HEK293 (cell line): ENCODE measurements at regions not wholly inside any gene's neighbourhood (a gene's known extent, or its start where the extent isn't known, plus 50 kb on each side); places are given as distances from the start of the nearest gene placed in this dataset.

Source experiments
- CTCF ChIA-PET: fragments of 350-600 bp; formaldehyde crosslinking; extraction: SDS; loops from one replicate; lab custom pipeline; 2021; ENCODE audit warnings: antibody characterized with exemption; lab: Yijun Ruan, JAX
- POLR2A ChIA-PET: fragments of 300-600 bp; formaldehyde crosslinking; extraction: SDS; loops from one replicate; lab custom pipeline; 2020; ENCODE audit warnings: antibody characterized with exemption, inconsistent platforms; lab: Yijun Ruan, JAX
- H3K27ac ChIP-seq: fragments of 200-500 bp; sonication (Bioruptor generic); 2 replicates; pipeline ENCODE4 v1.5.1; 2014; ENCODE audit warnings: low read depth, low read length, control low read depth, inconsistent platforms; ENCODE audit errors: extremely low read depth
- H3K36me3 ChIP-seq, 2 experiments: fragments of 200-500 bp in 1 of 2; sonication (Bioruptor generic) in 1 of 2; 1 replicate in 1 of 2; 2 replicates in 1 of 2; pipeline ENCODE4 v1.5.1; 2014 to 2017; ENCODE audit warnings: inconsistent platforms in 2 of 2, low read length in 2 of 2; ENCODE audit not compliant: control insufficient read depth in 2 of 2, insufficient read depth in 1 of 2
- H3K4me1 ChIP-seq: fragments of 200-500 bp; sonication (Bioruptor generic); 2 replicates; pipeline ENCODE4 v1.5.1; 2014; ENCODE audit warnings: mild to moderate bottlenecking, low read length, inconsistent platforms; ENCODE audit not compliant: control insufficient read depth, insufficient read depth
- H3K4me3 ChIP-seq: 2 replicates; pipeline ENCODE4 v1.5.1; 2011; ENCODE audit warnings: low read depth, mild to moderate bottlenecking, control low read depth, low read length, moderate library complexity
- H3K9me3 ChIP-seq: fragments of 200-500 bp; sonication (Bioruptor generic); 2 replicates; pipeline ENCODE4 v1.5.1; 2014; ENCODE audit warnings: low read depth, low read length, inconsistent platforms; ENCODE audit not compliant: control insufficient read depth, insufficient read depth
- KLF7 ChIP-seq: fragments of 450-650 bp; formaldehyde crosslinking; IDR thresholded peaks from 2 replicates; pipeline ENCODE4 v1.5.1; 2016; ENCODE audit warnings: missing biosample characterization, missing genetic modification characterization, borderline replicate concordance
- MEIS1 ChIP-seq: sonication (generic); formaldehyde crosslinking; IDR thresholded peaks from 2 replicates; pipeline ENCODE4 v1.8.1; 2022; ENCODE audit warnings: missing genetic modification reagents, mild to moderate bottlenecking, borderline replicate concordance
- MZF1 ChIP-seq: fragments of 450-650 bp; formaldehyde crosslinking; IDR thresholded peaks from 2 replicates; pipeline ENCODE4 v1.5.1; 2017; ENCODE audit warnings: missing biosample characterization, missing genetic modification characterization, borderline replicate concordance
- ZFP3 ChIP-seq: fragments of 450-650 bp; formaldehyde crosslinking; IDR thresholded peaks from 2 replicates; pipeline ENCODE4 v1.5.1; 2016; ENCODE audit warnings: low read depth, missing biosample characterization, missing genetic modification characterization
- ZFP69B ChIP-seq: fragments of 450-650 bp; formaldehyde crosslinking; IDR thresholded peaks from 2 replicates; pipeline ENCODE4 v1.5.1; 2016; ENCODE audit warnings: missing biosample characterization, missing genetic modification characterization
- ZNF114 ChIP-seq: fragments of 450-650 bp; formaldehyde crosslinking; IDR thresholded peaks from 2 replicates; pipeline ENCODE4 v1.5.0; 2017; ENCODE audit warnings: missing biosample characterization, missing genetic modification characterization
- ZNF132 ChIP-seq: fragments of 450-650 bp; formaldehyde crosslinking; IDR thresholded peaks from 2 replicates; pipeline ENCODE4 v1.5.1; 2017; ENCODE audit warnings: missing biosample characterization, missing genetic modification characterization, borderline replicate concordance
- ZNF19 ChIP-seq: fragments of 450-650 bp; formaldehyde crosslinking; IDR thresholded peaks from 2 replicates; pipeline ENCODE4; 2016; ENCODE audit warnings: missing biosample characterization, missing genetic modification characterization, low read depth
- ZNF2 ChIP-seq: fragments of 450-650 bp; formaldehyde crosslinking; IDR thresholded peaks from 2 replicates; pipeline ENCODE4 v1.5.1; 2016; ENCODE audit warnings: missing biosample characterization, missing genetic modification characterization
- ZNF324 ChIP-seq: fragments of 450-650 bp; formaldehyde crosslinking; IDR thresholded peaks from 2 replicates; pipeline ENCODE4 v1.5.1; 2016; ENCODE audit warnings: missing biosample characterization, missing genetic modification characterization
- ZNF394 ChIP-seq: fragments of 450-650 bp; formaldehyde crosslinking; IDR thresholded peaks from 2 replicates; pipeline ENCODE4 v1.5.1; 2016; ENCODE audit warnings: missing biosample characterization, missing genetic modification characterization, mild to moderate bottlenecking, moderate library complexity, borderline replicate concordance
- ZNF501 ChIP-seq: fragments of 450-650 bp; formaldehyde crosslinking; IDR thresholded peaks from 2 replicates; pipeline ENCODE4 v1.5.1; 2016; ENCODE audit warnings: missing biosample characterization, missing genetic modification characterization
- ZNF558 ChIP-seq: fragments of 450-650 bp; formaldehyde crosslinking; IDR thresholded peaks from 2 replicates; pipeline ENCODE4 v1.5.1; 2016; ENCODE audit warnings: missing biosample characterization, missing genetic modification characterization
- ZNF560 ChIP-seq: fragments of 450-650 bp; formaldehyde crosslinking; IDR thresholded peaks from 2 replicates; pipeline ENCODE4 v1.5.1; 2017; ENCODE audit warnings: missing biosample characterization, missing genetic modification characterization, borderline replicate concordance
- ZNF571 ChIP-seq: fragments of 450-650 bp; formaldehyde crosslinking; IDR thresholded peaks from 2 replicates; pipeline ENCODE4 v1.5.0; 2017; ENCODE audit warnings: missing biosample characterization, missing genetic modification characterization
- ZNF596 ChIP-seq: fragments of 450-650 bp; IDR thresholded peaks from 2 replicates; pipeline ENCODE4 v1.5.0; 2018; ENCODE audit warnings: missing biosample characterization, mild to moderate bottlenecking, missing genetic modification characterization, moderate library complexity
- ZNF658 ChIP-seq: fragments of 450-650 bp; formaldehyde crosslinking; IDR thresholded peaks from 2 replicates; pipeline ENCODE4; 2016; ENCODE audit warnings: missing biosample characterization, missing genetic modification characterization
- ZNF660 ChIP-seq: fragments of 450-650 bp; IDR thresholded peaks from 2 replicates; pipeline ENCODE4 v1.5.1; 2018; ENCODE audit warnings: missing biosample characterization, mild to moderate bottlenecking, missing genetic modification characterization
- ZNF677 ChIP-seq: fragments of 450-650 bp; IDR thresholded peaks from 2 replicates; pipeline ENCODE4 v1.5.0; 2018; ENCODE audit warnings: missing biosample characterization, mild to moderate bottlenecking, missing genetic modification characterization, moderate library complexity
- ZNF701 ChIP-seq: fragments of 450-650 bp; formaldehyde crosslinking; IDR thresholded peaks from 2 replicates; pipeline ENCODE4 v1.5.1; 2016; ENCODE audit warnings: missing biosample characterization, missing genetic modification characterization
- ZSCAN30 ChIP-seq: fragments of 450-650 bp; IDR thresholded peaks from 2 replicates; pipeline ENCODE4 v1.5.1; 2018; ENCODE audit warnings: missing biosample characterization, mild to moderate bottlenecking, missing genetic modification characterization, moderate library complexity
- TF ChIP-seq, protein P1 (sequence below): fragments of 450-650 bp; formaldehyde crosslinking; IDR thresholded peaks from 2 replicates; pipeline ENCODE4 v1.5.1; 2016; ENCODE audit warnings: missing biosample characterization, missing genetic modification characterization
- TF ChIP-seq, protein P2 (sequence below): fragments of 450-650 bp; formaldehyde crosslinking; IDR thresholded peaks from 2 replicates; pipeline ENCODE4 v1.5.1; 2016; ENCODE audit warnings: missing biosample characterization, missing genetic modification characterization
- TF ChIP-seq, protein P3 (sequence below): fragments of 450-650 bp; formaldehyde crosslinking; IDR thresholded peaks from 2 replicates; pipeline ENCODE4 v1.5.1; 2017; ENCODE audit warnings: missing biosample characterization, missing genetic modification characterization
- TF ChIP-seq, protein P4 (sequence below): fragments of 450-650 bp; formaldehyde crosslinking; IDR thresholded peaks from 2 replicates; pipeline ENCODE4 v1.5.1; 2016; ENCODE audit warnings: missing biosample characterization, missing genetic modification characterization, low read depth
- TF ChIP-seq, protein P5 (sequence below): fragments of 450-650 bp; formaldehyde crosslinking; IDR thresholded peaks from 2 replicates; pipeline ENCODE4 v1.5.1; 2016; ENCODE audit warnings: missing biosample characterization, missing genetic modification characterization, low read depth
- TF ChIP-seq, protein P6 (sequence below): fragments of 450-650 bp; formaldehyde crosslinking; IDR thresholded peaks from 2 replicates; pipeline ENCODE4 v1.5.1; 2016; ENCODE audit warnings: missing biosample characterization, missing genetic modification characterization
- TF ChIP-seq, protein P7 (sequence below): fragments of 450-650 bp; formaldehyde crosslinking; IDR thresholded peaks from 2 replicates; pipeline ENCODE4 v1.5.1; 2017; ENCODE audit warnings: missing biosample characterization, missing genetic modification characterization

DNA sequence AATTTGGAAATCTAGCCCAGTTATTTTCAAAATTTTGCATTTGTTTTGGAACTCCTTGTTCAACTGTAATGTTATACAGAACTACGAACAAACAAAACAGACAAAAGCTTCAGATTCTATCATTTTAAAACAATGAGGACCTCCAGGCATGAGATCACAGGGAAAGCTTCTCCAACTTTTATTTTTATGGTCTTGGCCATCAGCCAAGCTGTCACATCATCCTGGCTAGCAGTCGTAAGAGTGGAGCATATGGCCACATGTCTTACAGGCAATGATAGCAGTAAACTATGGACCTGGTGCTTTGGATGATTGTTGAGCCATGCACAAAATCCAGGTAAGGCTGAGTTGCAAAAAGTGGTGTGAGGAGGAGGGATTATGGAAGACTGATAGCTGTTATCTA lies 299.6 kb downstream of the LMX1A start:
- H3K4me3 ChIP-seq, result no peak overlapping the region
- CTCF ChIA-PET, result interaction anchor here (0.8 to 1.8 kb wide), 2 partner anchors 11 to 16 kb away, joined by 3 to 8 read pairs; no protein-coding TSS in a partner anchor
- H3K4me1 ChIP-seq, result no peaks in the 10 kb centered on the region
- no peaks in the 10 kb centered on the region for H3K36me3 ChIP-seq
- POLR2A ChIA-PET, result no interaction called here
- H3K9me3 ChIP-seq, result no peaks in the 10 kb centered on the region
- no peak overlapping the region for H3K27ac ChIP-seq
- TF ChIP-seq, protein P1, sequence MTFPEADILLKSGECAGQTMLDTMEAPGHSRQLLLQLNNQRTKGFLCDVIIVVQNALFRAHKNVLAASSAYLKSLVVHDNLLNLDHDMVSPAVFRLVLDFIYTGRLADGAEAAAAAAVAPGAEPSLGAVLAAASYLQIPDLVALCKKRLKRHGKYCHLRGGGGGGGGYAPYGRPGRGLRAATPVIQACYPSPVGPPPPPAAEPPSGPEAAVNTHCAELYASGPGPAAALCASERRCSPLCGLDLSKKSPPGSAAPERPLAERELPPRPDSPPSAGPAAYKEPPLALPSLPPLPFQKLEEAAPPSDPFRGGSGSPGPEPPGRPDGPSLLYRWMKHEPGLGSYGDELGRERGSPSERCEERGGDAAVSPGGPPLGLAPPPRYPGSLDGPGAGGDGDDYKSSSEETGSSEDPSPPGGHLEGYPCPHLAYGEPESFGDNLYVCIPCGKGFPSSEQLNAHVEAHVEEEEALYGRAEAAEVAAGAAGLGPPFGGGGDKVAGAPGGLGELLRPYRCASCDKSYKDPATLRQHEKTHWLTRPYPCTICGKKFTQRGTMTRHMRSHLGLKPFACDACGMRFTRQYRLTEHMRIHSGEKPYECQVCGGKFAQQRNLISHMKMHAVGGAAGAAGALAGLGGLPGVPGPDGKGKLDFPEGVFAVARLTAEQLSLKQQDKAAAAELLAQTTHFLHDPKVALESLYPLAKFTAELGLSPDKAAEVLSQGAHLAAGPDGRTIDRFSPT (tag by site-specific recombination), result no peak
- TF ChIP-seq ZNF324 (tag by site-specific recombination) (no peak), ZNF114 (tag by site-specific recombination) (no peak), ZNF132 (tag by site-specific recombination) (no peak), ZNF658 (tag by site-specific recombination) (no peak), ZNF501 (tag by site-specific recombination) (no peak), ZSCAN30 (tag by site-specific recombination) (no peak), KLF7 (tag by site-specific recombination) (no peak), MEIS1 (no peak), ZNF19 (tag by site-specific recombination) (no peak), ZFP3 (tag by site-specific recombination) (no peak), ZNF701 (tag by site-specific recombination) (no peak), ZNF560 (tag by site-specific recombination) (no peak), ZNF571 (tag by site-specific recombination) (no peak), ZNF660 (peak; percentile 38; the same call in 1 of the 2 replicates), ZNF394 (tag by site-specific recombination) (peak; percentile 84; the same call in 1 of the 2 replicates), ZFP69B (no peak), ZNF677 (tag by site-specific recombination) (no peak), MZF1 (tag by site-specific recombination) (no peak), ZNF2 (tag by site-specific recombination) (no peak), ZNF596 (tag by site-specific recombination) (no peak), ZNF558 (peak; percentile 95)
- TF ChIP-seq, protein P2, sequence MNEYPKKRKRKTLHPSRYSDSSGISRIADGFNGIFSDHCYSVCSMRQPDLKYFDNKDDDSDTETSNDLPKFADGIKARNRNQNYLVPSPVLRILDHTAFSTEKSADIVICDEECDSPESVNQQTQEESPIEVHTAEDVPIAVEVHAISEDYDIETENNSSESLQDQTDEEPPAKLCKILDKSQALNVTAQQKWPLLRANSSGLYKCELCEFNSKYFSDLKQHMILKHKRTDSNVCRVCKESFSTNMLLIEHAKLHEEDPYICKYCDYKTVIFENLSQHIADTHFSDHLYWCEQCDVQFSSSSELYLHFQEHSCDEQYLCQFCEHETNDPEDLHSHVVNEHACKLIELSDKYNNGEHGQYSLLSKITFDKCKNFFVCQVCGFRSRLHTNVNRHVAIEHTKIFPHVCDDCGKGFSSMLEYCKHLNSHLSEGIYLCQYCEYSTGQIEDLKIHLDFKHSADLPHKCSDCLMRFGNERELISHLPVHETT (tag by site-specific recombination), result no peak
- TF ChIP-seq, protein P3, sequence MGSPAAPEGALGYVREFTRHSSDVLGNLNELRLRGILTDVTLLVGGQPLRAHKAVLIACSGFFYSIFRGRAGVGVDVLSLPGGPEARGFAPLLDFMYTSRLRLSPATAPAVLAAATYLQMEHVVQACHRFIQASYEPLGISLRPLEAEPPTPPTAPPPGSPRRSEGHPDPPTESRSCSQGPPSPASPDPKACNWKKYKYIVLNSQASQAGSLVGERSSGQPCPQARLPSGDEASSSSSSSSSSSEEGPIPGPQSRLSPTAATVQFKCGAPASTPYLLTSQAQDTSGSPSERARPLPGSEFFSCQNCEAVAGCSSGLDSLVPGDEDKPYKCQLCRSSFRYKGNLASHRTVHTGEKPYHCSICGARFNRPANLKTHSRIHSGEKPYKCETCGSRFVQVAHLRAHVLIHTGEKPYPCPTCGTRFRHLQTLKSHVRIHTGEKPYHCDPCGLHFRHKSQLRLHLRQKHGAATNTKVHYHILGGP (tag by site-specific recombination), result no peak
- TF ChIP-seq, protein P4, sequence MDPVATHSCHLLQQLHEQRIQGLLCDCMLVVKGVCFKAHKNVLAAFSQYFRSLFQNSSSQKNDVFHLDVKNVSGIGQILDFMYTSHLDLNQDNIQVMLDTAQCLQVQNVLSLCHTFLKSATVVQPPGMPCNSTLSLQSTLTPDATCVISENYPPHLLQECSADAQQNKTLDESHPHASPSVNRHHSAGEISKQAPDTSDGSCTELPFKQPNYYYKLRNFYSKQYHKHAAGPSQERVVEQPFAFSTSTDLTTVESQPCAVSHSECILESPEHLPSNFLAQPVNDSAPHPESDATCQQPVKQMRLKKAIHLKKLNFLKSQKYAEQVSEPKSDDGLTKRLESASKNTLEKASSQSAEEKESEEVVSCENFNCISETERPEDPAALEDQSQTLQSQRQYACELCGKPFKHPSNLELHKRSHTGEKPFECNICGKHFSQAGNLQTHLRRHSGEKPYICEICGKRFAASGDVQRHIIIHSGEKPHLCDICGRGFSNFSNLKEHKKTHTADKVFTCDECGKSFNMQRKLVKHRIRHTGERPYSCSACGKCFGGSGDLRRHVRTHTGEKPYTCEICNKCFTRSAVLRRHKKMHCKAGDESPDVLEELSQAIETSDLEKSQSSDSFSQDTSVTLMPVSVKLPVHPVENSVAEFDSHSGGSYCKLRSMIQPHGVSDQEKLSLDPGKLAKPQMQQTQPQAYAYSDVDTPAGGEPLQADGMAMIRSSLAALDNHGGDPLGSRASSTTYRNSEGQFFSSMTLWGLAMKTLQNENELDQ, result no peak
- TF ChIP-seq, protein P5, sequence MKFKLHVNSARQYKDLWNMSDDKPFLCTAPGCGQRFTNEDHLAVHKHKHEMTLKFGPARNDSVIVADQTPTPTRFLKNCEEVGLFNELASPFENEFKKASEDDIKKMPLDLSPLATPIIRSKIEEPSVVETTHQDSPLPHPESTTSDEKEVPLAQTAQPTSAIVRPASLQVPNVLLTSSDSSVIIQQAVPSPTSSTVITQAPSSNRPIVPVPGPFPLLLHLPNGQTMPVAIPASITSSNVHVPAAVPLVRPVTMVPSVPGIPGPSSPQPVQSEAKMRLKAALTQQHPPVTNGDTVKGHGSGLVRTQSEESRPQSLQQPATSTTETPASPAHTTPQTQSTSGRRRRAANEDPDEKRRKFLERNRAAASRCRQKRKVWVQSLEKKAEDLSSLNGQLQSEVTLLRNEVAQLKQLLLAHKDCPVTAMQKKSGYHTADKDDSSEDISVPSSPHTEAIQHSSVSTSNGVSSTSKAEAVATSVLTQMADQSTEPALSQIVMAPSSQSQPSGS (tag by site-specific recombination), result 0 out of 2 replicates have a peak, but pooled peaks have one; percentile 3
- TF ChIP-seq, protein P6, sequence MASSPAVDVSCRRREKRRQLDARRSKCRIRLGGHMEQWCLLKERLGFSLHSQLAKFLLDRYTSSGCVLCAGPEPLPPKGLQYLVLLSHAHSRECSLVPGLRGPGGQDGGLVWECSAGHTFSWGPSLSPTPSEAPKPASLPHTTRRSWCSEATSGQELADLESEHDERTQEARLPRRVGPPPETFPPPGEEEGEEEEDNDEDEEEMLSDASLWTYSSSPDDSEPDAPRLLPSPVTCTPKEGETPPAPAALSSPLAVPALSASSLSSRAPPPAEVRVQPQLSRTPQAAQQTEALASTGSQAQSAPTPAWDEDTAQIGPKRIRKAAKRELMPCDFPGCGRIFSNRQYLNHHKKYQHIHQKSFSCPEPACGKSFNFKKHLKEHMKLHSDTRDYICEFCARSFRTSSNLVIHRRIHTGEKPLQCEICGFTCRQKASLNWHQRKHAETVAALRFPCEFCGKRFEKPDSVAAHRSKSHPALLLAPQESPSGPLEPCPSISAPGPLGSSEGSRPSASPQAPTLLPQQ, result no peak
- TF ChIP-seq, protein P7, sequence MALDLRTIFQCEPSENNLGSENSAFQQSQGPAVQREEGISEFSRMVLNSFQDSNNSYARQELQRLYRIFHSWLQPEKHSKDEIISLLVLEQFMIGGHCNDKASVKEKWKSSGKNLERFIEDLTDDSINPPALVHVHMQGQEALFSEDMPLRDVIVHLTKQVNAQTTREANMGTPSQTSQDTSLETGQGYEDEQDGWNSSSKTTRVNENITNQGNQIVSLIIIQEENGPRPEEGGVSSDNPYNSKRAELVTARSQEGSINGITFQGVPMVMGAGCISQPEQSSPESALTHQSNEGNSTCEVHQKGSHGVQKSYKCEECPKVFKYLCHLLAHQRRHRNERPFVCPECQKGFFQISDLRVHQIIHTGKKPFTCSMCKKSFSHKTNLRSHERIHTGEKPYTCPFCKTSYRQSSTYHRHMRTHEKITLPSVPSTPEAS (tag by site-specific recombination), result no peak
